Caco-2 (cell line): ENCODE measurements at regions not wholly inside any gene's neighbourhood (a gene's known extent, or its start where the extent isn't known, plus 50 kb on each side); places are given as distances from the start of the nearest gene placed in this dataset.

ENCODE experiments used
- BruUV-seq: library from RNA; stranded (reverse); fragments of 400-500 nt; replicated peaks from 2 replicates; lab custom pipeline; 2021; lab: Mats Ljungman, UMichigan
- CTCF ChIA-PET: fragments of 300-600 bp; sonication (Branson Sonifier 250); formaldehyde crosslinking; loops from one replicate; lab custom pipeline; 2022; ENCODE audit warnings: antibody characterized with exemption; lab: Charles Lee
- POLR2A ChIA-PET: fragments of 300-600 bp; sonication (Branson Sonifier 250); formaldehyde crosslinking; loops from one replicate; lab custom pipeline; 2022; ENCODE audit warnings: antibody characterized with exemption; lab: Charles Lee
- DNase-seq, 2 experiments: peaks; one replicate each; pipeline versions ENCODE4 v3.0.0 to v3.0.0-alpha.2; 2020 to 2022
- H3K27me3 ChIP-seq: replicated peaks from 2 replicates; pipeline ENCODE4 v1.6.0; 2011; ENCODE audit warnings: low read length; ENCODE audit not compliant: control insufficient read depth, insufficient read depth
- H3K36me3 ChIP-seq: 2 replicates; pipeline ENCODE4 v1.5.1; 2011; ENCODE audit warnings: low read length; ENCODE audit not compliant: control insufficient read depth, insufficient read depth
- H3K4me1 ChIP-seq: fragments of 250-450 bp; sonication (Bioruptor Pico); 2 replicates; pipeline ENCODE4 v1.5.1; 2020; ENCODE audit warnings: mild to moderate bottlenecking
- H3K4me3 ChIP-seq: 2 replicates; pipeline ENCODE4 v1.5.1; 2011; ENCODE audit warnings: low read depth, mild to moderate bottlenecking, control low read depth, low read length
- H3K9me3 ChIP-seq: fragments of 250-450 bp; sonication (Bioruptor Pico); 2 replicates; pipeline ENCODE4 v1.5.1; 2020; ENCODE audit warnings: mild to moderate bottlenecking, moderate library complexity
- H3K27ac Mint-ChIP-seq: one replicate; pipeline ENCODE4 v1.8.0; 2022; ENCODE audit warnings: mixed read lengths; ENCODE audit not compliant: unreplicated experiment
- H3K27me3 Mint-ChIP-seq: one replicate; pipeline ENCODE4 v1.8.0; 2022; ENCODE audit warnings: mixed read lengths; ENCODE audit not compliant: insufficient read depth, unreplicated experiment
- H3K36me3 Mint-ChIP-seq: one replicate; pipeline ENCODE4 v1.8.0; 2022; ENCODE audit warnings: mild to moderate bottlenecking, mixed read lengths; ENCODE audit not compliant: insufficient read depth, unreplicated experiment
- H3K4me1 Mint-ChIP-seq: one replicate; pipeline ENCODE4 v1.8.0; 2022; ENCODE audit warnings: low read depth, mixed read lengths; ENCODE audit not compliant: unreplicated experiment
- H3K4me3 Mint-ChIP-seq: one replicate; pipeline ENCODE4 v1.8.0; 2022; ENCODE audit warnings: mild to moderate bottlenecking, moderate library complexity, mixed read lengths; ENCODE audit not compliant: unreplicated experiment
- H3K9me3 Mint-ChIP-seq: one replicate; pipeline ENCODE4 v1.8.0; 2022; ENCODE audit warnings: mixed read lengths; ENCODE audit not compliant: unreplicated experiment
- intact Hi-C: fragments of 100-400 bp; cut with micrococcal nuclease; formaldehyde crosslinking; loops from one replicate; pipeline ENCODE4 v1.10.0; 2022; ENCODE audit not compliant: unreplicated experiment
- TF ChIP-seq, protein P1 (sequence below), 2 experiments: fragments of 200-600 bp in 1 of 2; IDR thresholded peaks; 1 replicate in 1 of 2; 2 replicates in 1 of 2; pipeline versions ENCODE4 v1.5.1 to v1.8.0; 2011 to 2022; ENCODE audit warnings: antibody characterized with exemption in 1 of 2, control low read depth in 1 of 2, inconsistent platforms in 1 of 2, low read depth in 1 of 2, low read length in 1 of 2, mild to moderate bottlenecking in 1 of 2, moderate library complexity in 1 of 2; ENCODE audit not compliant: insufficient read depth in 1 of 2, severe bottlenecking in 1 of 2, unreplicated experiment in 1 of 2

DNA sequence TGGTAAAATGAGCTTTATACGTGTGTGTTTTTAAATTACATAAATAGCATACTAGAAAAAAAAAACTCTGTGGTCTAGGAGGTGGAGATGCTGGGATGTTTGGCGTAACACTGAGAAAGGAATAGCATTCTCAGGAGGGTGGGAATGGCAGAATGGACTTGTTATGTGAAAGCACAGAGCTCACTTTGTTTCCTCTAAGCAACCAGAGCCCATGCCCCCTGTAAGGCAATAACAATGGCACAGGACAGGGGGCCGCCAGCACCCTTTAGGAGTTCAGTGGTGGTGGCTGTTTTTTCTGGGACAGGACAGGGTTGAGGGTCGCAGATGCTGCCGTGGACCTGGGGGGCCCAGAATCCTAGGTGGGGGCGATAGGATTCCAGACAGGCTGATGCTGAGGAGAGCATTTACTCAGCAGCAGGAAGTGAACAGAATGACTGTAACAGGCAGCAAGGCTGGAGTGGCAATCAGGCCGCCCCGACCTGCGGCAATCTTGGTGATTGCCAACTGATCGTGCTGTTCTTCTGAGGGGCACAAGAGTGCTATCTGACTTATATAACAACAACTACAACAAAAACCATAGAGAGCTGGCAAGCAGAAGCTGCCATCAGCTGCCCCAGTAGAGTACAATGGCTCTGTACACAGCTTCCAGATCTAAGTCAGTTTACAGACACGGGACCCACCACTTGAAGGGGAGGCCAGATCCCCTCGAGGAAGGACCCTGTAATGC, 160.4 kb downstream of the UACA start:
- peaks cover 4% of the 10 kb centered on the region; the same call in 1 of the 2 replicates for H3K9me3 ChIP-seq
- DNase-seq = no peak
- no peak overlapping the region for H3K4me3 ChIP-seq
- H3K9me3 Mint-ChIP-seq = peaks cover 24% of the 10 kb centered on the region
- no peak overlapping the region for H3K4me3 Mint-ChIP-seq
- no TSS peak for BruUV-seq
- peaks cover 6% of the 10 kb centered on the region for H3K36me3 Mint-ChIP-seq
- no peaks in the 10 kb centered on the region for H3K27me3 Mint-ChIP-seq
- H3K27me3 ChIP-seq = no peaks in the 10 kb centered on the region
- H3K4me1 ChIP-seq = peaks cover 14% of the 10 kb centered on the region
- TF ChIP-seq, protein P1, sequence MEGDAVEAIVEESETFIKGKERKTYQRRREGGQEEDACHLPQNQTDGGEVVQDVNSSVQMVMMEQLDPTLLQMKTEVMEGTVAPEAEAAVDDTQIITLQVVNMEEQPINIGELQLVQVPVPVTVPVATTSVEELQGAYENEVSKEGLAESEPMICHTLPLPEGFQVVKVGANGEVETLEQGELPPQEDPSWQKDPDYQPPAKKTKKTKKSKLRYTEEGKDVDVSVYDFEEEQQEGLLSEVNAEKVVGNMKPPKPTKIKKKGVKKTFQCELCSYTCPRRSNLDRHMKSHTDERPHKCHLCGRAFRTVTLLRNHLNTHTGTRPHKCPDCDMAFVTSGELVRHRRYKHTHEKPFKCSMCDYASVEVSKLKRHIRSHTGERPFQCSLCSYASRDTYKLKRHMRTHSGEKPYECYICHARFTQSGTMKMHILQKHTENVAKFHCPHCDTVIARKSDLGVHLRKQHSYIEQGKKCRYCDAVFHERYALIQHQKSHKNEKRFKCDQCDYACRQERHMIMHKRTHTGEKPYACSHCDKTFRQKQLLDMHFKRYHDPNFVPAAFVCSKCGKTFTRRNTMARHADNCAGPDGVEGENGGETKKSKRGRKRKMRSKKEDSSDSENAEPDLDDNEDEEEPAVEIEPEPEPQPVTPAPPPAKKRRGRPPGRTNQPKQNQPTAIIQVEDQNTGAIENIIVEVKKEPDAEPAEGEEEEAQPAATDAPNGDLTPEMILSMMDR (IDR thresholded peaks at IDR 0.05; ENCODE audit: insufficient read depth in 1 of 2, low read depth in 1 of 2, low read length in 1 of 2, severe bottlenecking in 1 of 2, unreplicated experiment in 1 of 2) = no peak
- H3K4me1 Mint-ChIP-seq = peaks cover 17% of the 10 kb centered on the region
- ChIA-PET CTCF (interaction anchor here (0.8 kb wide), 1 partner anchor 28 kb away, joined by 3 read pairs; no protein-coding TSS in a partner anchor), POLR2A (no interaction called here)
- intact Hi-C loops = no loop called here
- no peak overlapping the region for H3K27ac Mint-ChIP-seq
- no peaks in the 10 kb centered on the region for H3K36me3 ChIP-seq

DNA sequence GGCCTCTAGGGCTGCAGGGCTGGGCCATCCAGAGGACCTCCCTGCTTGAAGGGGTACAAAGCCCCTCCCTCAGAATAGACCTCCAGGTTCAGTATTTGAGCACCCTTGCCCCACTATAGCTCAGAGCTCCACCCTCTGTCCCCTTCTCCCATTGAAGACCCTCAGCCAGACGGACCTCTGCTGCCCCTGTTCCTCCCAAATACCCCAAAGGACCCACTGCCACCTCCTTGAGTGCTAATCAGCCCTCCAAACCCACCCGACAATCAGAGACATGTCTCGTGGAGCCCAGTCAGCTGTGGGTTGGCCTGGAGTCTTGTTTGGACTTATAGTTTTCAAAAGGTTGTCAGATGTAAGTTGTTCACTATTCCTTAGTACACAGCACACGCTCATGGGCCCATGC, 161.1 kb downstream of the UACA start:
- H3K36me3 Mint-ChIP-seq = peaks cover 6% of the 10 kb centered on the region
- no peak overlapping the region for H3K27ac Mint-ChIP-seq
- BruUV-seq = no TSS peak
- H3K4me3 Mint-ChIP-seq = no peak overlapping the region
- H3K27me3 Mint-ChIP-seq = no peaks in the 10 kb centered on the region
- H3K4me1 Mint-ChIP-seq = peaks cover 12% of the 10 kb centered on the region
- H3K27me3 ChIP-seq = no peaks in the 10 kb centered on the region
- intact Hi-C loops = no loop called here
- TF ChIP-seq, protein P1 (IDR thresholded peaks at IDR 0.05; ENCODE audit: insufficient read depth in 1 of 2, low read depth in 1 of 2, low read length in 1 of 2, severe bottlenecking in 1 of 2, unreplicated experiment in 1 of 2) = no peak
- peaks cover 13% of the 10 kb centered on the region for H3K4me1 ChIP-seq
- CTCF ChIA-PET = no interaction called here
- H3K4me3 ChIP-seq = no peak overlapping the region
- H3K36me3 ChIP-seq = no peaks in the 10 kb centered on the region
- no peak for DNase-seq
- H3K9me3 Mint-ChIP-seq = peaks cover 24% of the 10 kb centered on the region
- peaks cover 4% of the 10 kb centered on the region; the same call in 1 of the 2 replicates for H3K9me3 ChIP-seq
- POLR2A ChIA-PET = no interaction called here

DNA sequence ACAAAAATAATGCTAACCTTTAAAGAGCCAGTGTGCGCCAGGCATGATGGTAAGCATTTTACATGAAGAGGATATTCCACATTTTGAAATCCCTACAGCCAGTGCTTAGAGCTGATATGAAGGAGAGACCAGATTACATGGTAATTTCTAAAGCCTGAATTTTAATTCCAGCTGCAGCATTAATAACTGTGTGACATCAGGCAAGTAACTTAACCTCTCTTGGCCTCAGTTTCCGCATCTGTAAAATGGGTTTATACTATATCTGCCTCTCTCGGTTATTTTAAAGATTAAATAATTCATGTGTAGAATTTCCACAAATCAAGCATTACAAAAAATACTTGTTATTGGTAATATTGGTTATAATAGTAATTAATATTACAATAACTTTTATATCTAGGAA, 165.4 kb downstream of the UACA start:
- no peak for DNase-seq
- Mint-ChIP-seq H3K27me3 (no peaks in the 10 kb centered on the region), H3K27ac (no peak overlapping the region), H3K4me3 (no peak overlapping the region), H3K9me3 (peaks cover 57% of the 10 kb centered on the region), H3K36me3 (peaks cover 12% of the 10 kb centered on the region), H3K4me1 (peaks cover 17% of the 10 kb centered on the region)
- peaks cover 8% of the 10 kb centered on the region; the same call in 1 of the 2 replicates for H3K4me1 ChIP-seq
- ChIA-PET POLR2A (no interaction called here), CTCF (no interaction called here)
- TF ChIP-seq, protein P1 (IDR thresholded peaks at IDR 0.05; ENCODE audit: insufficient read depth in 1 of 2, low read depth in 1 of 2, low read length in 1 of 2, severe bottlenecking in 1 of 2, unreplicated experiment in 1 of 2) = no peak
- no peaks in the 10 kb centered on the region for H3K27me3 ChIP-seq
- intact Hi-C loops = no loop called here
- H3K4me3 ChIP-seq = no peak overlapping the region
- no TSS peak for BruUV-seq
- H3K36me3 ChIP-seq = no peaks in the 10 kb centered on the region
- H3K9me3 ChIP-seq = peaks cover 4% of the 10 kb centered on the region; the same call in 1 of the 2 replicates
